ENCODE measurements at regions not wholly inside any gene's neighbourhood (a gene's known extent, or its start where the extent isn't known, plus 50 kb on each side); places are given as distances from the start of the nearest gene placed in this dataset.
A peak's percentile ranks its signal among the peaks of the same experiment; 100 is the strongest.

DNA sequence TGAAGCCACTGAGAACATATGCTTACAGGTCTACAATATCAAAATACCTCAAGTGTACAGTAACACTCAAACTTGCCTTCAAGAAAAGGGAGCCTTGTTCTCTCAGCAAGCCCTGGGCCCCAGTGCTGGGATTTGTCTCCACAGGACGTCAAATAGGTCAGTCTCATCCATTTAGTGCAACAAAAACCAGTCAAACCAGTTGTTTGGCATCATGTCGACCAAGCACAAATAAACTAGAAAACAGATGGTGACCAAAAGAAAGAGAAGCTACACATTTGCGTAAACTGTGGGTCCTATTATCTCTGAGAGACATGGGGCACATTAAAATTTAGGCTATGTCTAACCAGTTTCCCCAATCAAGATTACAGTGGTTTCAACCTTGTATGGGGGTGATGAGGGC is 182.6 kb upstream of the PKDCC start:
- Histone ChIP-seq H3K27ac (no peak overlapping the region), H3K36me3 (no peaks in the 10 kb centered on the region), H3K4me1 (peaks cover 0 to 2% of the 10 kb centered on the region in 2 donors), H3K4me3 (no peak overlapping the region), H3K27me3 (no peaks in the 10 kb centered on the region), H3K9me3 (no peaks in the 10 kb centered on the region)
- intact Hi-C loops (cut with DNase I): loop anchor here (10.0 kb wide), 1 partner anchor 320 kb away; no protein-coding TSS in a partner anchor
- TF ChIP-seq, protein P1, sequence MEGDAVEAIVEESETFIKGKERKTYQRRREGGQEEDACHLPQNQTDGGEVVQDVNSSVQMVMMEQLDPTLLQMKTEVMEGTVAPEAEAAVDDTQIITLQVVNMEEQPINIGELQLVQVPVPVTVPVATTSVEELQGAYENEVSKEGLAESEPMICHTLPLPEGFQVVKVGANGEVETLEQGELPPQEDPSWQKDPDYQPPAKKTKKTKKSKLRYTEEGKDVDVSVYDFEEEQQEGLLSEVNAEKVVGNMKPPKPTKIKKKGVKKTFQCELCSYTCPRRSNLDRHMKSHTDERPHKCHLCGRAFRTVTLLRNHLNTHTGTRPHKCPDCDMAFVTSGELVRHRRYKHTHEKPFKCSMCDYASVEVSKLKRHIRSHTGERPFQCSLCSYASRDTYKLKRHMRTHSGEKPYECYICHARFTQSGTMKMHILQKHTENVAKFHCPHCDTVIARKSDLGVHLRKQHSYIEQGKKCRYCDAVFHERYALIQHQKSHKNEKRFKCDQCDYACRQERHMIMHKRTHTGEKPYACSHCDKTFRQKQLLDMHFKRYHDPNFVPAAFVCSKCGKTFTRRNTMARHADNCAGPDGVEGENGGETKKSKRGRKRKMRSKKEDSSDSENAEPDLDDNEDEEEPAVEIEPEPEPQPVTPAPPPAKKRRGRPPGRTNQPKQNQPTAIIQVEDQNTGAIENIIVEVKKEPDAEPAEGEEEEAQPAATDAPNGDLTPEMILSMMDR (IDR thresholded peaks at IDR 0.05): no peak
- no peak for DNase-seq (ENCODE audit: low spot score in 2 of 2)

DNA sequence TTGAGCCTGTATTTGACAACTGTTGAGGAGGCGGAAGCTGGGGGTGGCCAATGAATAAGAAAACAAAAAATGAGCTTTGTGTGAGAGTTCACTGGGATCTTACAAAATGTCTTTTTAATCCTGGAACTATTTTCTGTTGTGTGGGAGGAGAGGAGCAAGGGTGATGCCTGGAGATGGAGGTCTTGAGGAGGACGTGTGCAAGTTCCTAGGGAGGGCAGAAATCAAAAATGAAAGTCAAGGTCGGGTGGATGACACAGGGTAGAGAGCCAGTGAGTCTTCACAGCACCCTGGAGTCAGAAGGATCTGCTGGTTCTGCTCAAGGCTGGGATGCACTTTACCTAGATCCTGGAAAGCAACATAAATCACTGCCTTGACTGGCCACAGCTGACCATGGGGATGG is 180.3 kb upstream of the PKDCC start:
- no peak overlapping the region for H3K4me3 ChIP-seq
- intact Hi-C loops (cut with DNase I): loop anchor here (10.0 kb wide), 1 partner anchor 317 kb away; no protein-coding TSS in a partner anchor

DNA sequence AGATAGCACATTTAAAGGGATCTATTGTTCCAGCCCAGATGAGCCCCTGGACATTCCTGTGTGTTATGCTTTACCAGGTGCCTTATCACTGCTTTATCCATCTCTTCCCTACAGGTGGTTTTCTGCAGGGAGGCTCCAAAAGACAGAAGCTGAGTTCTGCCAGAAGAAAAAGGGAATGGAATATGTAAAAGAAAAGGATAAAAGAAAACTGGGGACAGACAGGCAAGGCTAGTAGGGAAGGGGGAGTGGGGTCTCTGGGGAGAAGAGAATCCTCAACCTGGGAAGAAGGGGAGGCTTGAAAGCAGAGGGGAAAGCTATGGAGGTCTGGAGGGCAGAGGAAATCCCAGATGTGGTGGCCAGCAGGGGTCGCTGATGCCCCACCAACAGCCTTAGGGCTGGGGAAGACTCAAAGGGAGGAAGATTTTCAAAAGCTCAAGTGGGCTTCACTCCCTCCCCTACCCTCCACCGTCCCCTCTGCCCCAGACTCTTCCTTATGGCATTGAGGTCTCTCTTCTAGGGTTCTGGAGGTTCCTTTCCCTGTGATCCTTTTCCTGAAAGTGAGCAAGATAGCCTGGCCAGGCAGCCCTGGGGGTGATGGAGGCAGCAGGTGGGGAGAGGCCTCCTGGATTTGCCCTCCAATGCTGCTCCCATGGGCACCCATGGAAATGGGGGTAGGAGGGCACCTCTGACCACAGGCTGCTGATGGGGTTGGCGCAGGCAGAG is 178.1 kb upstream of the PKDCC start:
- H3K27ac ChIP-seq: no peak overlapping the region
- TF ChIP-seq, protein P1 (IDR thresholded peaks at IDR 0.05): peak; percentile 76 to 92 (median 88)
- DNase-seq (ENCODE audit: low spot score in 2 of 2): peak in 1 of 2 donors; percentile 85
- no peaks in the 10 kb centered on the region for H3K9me3 ChIP-seq
- H3K4me1 ChIP-seq: peaks cover 4 to 17% of the 10 kb centered on the region in 2 donors
- no peak overlapping the region for H3K4me3 ChIP-seq
- no peaks in the 10 kb centered on the region for H3K36me3 ChIP-seq
- no peaks in the 10 kb centered on the region for H3K27me3 ChIP-seq
- intact Hi-C loops (cut with DNase I): loop anchor here (1.0 to 10.0 kb wide), 4 partner anchors 58 to 315 kb away; no protein-coding TSS in a partner anchor

More for the DNA sequence above, 180.3 kb upstream of the PKDCC start:
- Histone ChIP-seq H3K27me3 (no peaks in the 10 kb centered on the region), H3K36me3 (no peaks in the 10 kb centered on the region), H3K4me1 (peaks cover 0 to 13% of the 10 kb centered on the region in 2 donors), H3K27ac (no peak overlapping the region), H3K9me3 (no peaks in the 10 kb centered on the region)
- TF ChIP-seq, protein P1 (IDR thresholded peaks at IDR 0.05): no peak
- DNase-seq (ENCODE audit: low spot score in 2 of 2): no peak

DNA sequence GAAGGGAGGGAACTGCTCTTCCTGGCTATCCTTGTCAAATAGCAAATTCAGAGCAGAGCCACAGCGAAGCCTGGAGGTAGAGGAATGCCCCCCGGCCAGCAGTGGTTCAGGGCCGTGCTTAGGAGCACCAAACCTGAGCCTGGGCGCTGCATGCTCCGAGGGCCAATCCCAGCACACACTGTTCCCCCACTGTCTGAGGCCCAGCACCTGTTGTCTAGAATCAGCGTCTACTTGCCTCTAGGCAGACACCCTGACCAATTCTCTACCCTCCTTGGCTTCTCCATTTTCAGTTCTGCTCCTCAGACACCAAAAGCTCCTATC is 177.6 kb upstream of the PKDCC start:
- DNase-seq (ENCODE audit: low spot score in 2 of 2): no peak
- no peaks in the 10 kb centered on the region for H3K27me3 ChIP-seq
- no peak overlapping the region for H3K4me3 ChIP-seq
- H3K9me3 ChIP-seq: no peaks in the 10 kb centered on the region
- intact Hi-C loops (cut with DNase I): loop anchor here (5.0 kb wide), 2 partner anchors 57 to 97 kb away; no protein-coding TSS in a partner anchor
- no peak overlapping the region for H3K27ac ChIP-seq
- peaks cover 4 to 17% of the 10 kb centered on the region in 2 donors for H3K4me1 ChIP-seq
- TF ChIP-seq, protein P1 (IDR thresholded peaks at IDR 0.05): no peak
- no peaks in the 10 kb centered on the region for H3K36me3 ChIP-seq

DNA sequence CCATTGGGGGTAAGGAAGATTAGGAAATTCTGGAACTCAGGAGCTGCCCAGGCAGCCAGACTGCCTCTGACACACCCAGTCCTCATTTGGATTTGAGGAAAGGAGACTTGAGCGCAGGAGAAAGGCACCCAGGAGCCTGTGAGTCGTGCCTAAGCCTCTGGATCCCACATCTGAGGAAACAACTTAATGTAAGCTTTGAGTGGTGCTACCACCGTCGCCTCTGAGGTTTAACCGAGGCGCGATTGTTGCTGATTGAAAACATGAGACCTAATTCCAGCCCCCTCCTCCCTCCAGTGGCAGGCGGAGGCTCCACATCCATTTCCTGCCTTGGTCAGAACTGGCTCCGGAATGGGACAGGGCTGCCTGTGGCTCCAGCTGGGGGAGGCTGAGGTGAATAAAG is 176.7 kb upstream of the PKDCC start:
- DNase-seq (ENCODE audit: low spot score in 2 of 2): no peak
- no peak overlapping the region for H3K4me3 ChIP-seq
- H3K4me1 ChIP-seq: peaks cover 4 to 17% of the 10 kb centered on the region in 2 donors
- intact Hi-C loops (cut with DNase I): loop anchor here (5.0 kb wide), 2 partner anchors 56 to 96 kb away; no protein-coding TSS in a partner anchor
- TF ChIP-seq, protein P1 (IDR thresholded peaks at IDR 0.05): peak; percentile 30 to 53 (median 34)
- no peak overlapping the region for H3K27ac ChIP-seq
- H3K27me3 ChIP-seq: no peaks in the 10 kb centered on the region
- no peaks in the 10 kb centered on the region for H3K36me3 ChIP-seq
- H3K9me3 ChIP-seq: no peaks in the 10 kb centered on the region

Measured in ascending aorta (tissue), 2 donors.